COR-L47 (cell line): ENCODE measurements at regions not wholly inside any gene's neighbourhood (a gene's known extent, or its start where the extent isn't known, plus 50 kb on each side); places are given as distances from the start of the nearest gene placed in this dataset.
A peak's percentile ranks its signal among the peaks of the same experiment; 100 is the strongest.
"Not testable (repeated sequence)": the region's sequence is repeated elsewhere in the genome, so short reads cannot be mapped to it uniquely, and the experiment has no call there.

Experiments used
- DNase-seq: peaks from one replicate; lab custom pipeline; 2025; lab: John Stamatoyannopoulos, UW

- DNase-seq = no peak
Observed at GRCh38 chr7:9210114-9210513, 776.7 kb downstream of the NXPH1 start.

- peak; percentile 20 for DNase-seq
Observed at GRCh38 chr7:9217204-9217603, 783.8 kb downstream of the NXPH1 start.

DNA sequence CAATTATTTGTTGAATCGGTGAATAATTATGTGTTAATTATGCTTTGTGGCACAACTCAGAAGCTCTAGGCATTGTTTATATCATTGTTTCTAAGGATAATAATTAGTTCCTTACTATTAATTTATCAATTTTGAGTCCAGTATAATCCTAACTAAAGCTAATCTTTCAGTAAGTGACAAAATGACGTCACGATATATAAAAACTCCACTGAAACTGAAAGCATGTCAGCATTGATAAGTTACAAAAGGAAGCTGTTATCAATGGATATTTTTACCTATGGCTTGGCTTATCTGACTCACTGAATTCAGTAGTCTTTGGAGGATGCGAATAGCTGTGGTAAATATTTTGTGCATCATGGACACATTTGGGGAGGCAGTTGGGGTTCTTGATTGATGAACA lies 793.1 kb downstream of the NXPH1 start:
- DNase-seq = no peak

GRCh38 chr7:9231630-9232121 lies 798.3 kb downstream of the NXPH1 start:
- DNase-seq = peak; percentile 74

DNA sequence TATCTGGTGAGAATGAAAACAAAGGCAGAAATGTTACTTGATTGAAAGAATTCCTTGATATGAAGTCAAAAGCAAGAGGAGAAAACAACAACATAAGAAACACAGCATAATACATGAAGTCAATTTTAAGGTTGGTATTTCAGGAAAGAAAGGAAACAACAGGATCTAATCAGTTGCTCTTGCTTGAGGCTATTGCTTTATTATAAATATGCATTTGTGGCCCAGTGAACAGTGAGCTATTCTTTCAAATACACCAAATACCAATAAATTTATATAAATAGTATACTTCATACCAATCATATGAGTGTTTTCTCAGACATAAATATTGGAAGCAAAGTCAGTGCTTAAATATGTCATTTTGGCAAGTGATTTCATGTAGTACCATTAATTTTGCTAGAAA lies 806.6 kb downstream of the NXPH1 start:
- no peak for DNase-seq

- no peak for DNase-seq
Observed at GRCh38 chr7:9241826-9242225, 808.4 kb downstream of the NXPH1 start.

DNA sequence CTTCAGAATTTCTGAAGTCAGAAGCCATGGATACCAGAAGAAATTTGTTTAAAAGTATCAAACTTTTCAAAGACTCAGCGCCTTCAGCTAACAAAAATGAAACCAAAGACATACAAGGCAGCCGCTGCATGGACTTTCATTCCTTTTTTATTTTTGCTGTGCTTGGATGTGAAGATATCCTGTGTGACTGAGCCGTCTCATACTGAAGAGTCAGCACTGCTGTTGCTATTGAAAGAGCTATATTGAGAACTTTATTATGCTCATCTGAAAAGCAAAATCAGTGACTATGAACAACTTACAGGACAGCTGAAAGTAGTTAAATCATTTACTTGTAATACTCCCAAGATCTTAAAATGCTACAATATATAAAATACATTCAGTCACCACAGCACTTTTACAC lies 809.2 kb downstream of the NXPH1 start:
- no peak for DNase-seq

DNA sequence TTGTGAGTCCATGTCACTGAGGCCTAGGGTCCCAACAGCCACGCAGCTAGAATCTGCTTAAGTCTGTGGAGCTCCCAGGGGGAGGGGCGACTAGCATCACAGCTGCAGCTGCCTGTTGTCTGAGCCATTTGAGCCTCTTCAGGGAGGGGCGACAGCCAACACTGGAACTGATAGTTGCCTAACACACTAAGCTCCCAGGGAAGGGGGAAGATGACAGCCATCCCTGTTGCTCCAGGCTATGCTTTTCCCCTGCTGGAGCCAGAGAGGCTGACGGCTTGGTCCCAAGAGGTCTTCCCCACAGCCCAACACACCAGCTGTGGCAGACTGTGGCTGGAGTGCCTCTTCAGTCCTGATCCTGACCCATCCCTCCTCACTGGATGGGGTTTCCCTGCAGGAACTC lies 817.5 kb downstream of the NXPH1 start:
- no peak for DNase-seq

- DNase-seq = no peak
Observed at GRCh38 chr7:9264395-9264794, 831.0 kb downstream of the NXPH1 start.

- no peak for DNase-seq
Observed at GRCh38 chr7:9280088-9280487, 846.7 kb downstream of the NXPH1 start.

DNA sequence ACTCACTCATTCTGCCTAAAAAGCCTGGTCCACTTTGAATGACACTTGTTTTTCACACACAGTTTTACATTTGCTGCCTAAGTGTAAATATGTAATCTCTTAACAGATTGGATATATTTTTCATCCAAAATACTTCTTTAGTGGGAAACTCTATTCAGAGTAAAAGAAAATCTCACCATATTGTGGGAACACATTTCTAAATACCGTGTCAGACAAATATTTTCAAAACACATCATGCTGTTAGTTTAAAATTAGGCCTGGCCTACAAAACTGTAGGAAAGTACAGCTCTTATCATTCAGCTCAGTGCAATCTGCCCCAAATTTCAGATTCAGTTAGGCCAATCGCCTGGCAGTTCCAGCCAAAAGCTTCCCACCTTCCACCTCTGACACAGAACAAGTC lies 849.8 kb downstream of the NXPH1 start:
- no peak for DNase-seq

DNA sequence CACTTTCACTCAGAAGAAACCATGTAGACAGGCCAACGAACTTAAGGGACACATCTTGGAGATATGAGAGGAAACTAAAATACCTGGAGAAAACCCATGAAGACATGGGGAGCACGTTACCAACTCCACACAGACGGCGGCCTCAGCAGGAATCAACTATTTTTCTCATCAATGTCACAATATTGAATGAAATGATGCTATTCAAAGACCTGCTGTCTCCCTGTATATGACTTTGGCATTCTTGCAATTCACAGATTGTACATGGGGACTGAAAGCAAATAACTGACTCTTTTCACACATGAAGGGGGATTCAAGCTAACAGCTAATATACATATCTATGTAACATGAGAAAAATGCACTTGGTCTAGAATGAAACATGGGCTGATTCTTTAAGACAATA lies 869.0 kb downstream of the NXPH1 start:
- DNase-seq = no peak

GRCh38 chr7:9307131-9307530 lies 873.7 kb downstream of the NXPH1 start:
- DNase-seq = no peak

- no peak for DNase-seq
Observed at GRCh38 chr7:9324513-9324912, 891.1 kb downstream of the NXPH1 start.

GRCh38 chr7:9328296-9328695 lies 894.9 kb downstream of the NXPH1 start:
- no peak for DNase-seq

DNA sequence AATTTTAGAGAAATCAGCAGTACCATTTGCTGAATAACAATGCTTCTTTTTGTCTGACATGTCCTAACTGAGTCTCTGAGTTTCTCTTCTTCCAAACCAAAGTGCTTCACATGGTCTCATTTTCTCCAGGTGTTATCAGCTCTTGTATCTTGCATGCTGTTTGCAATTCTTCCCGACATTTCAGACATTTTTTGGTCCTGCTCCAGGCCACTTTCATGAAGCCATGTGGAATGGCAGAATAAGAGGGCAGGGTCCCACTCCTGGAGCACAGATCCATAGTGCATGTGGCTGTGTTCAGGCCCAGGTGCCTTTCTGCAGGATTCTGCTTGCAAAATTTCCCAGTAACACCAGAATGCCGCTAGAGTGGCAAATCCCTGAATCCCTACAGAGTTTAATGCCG lies 916.2 kb downstream of the NXPH1 start:
- no peak for DNase-seq

DNA sequence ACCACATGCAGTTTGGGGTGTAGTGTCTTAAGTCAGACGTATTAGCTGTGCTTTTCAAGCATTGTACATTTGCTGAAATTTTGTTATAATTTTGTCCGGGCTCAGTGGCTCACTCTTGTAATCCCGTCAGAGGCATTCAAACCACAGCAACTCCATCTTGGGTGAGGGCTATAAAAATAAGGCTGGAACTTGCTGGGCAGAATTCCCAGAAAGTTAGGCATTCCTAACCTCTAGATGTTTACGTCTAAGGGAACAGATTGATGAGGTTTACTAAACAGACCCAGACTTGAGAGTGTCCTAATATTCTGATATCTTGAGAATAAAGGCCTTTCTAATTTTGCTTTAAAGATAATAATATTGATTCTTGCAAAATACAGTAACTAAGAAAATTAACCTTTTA lies 957.8 kb downstream of the NXPH1 start:
- no peak for DNase-seq

GRCh38 chr7:9391984-9392383 lies 958.6 kb downstream of the NXPH1 start:
- DNase-seq = no peak

GRCh38 chr7:9404386-9404785 lies 971.0 kb downstream of the NXPH1 start:
- not testable (repeated sequence) for DNase-seq

DNA sequence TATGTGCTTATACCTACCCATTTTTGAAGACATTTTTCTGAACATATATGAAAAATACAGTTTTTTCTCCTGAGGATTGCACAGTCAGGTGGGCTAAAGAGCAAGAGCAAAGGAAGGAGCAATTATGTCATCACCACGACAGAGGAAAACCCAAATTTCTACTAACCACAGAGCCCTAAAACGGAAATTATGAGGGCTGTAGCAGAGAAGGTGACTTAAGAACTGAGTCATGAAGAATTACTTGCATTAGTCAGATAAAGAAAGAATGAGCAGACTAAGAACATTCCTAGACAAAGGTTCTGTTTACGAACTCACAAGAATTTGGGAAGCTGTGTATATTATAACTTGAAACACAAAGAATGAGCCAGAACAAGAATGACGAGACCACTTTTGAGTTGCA lies 974.4 kb downstream of the NXPH1 start:
- DNase-seq = no peak

GRCh38 chr7:9453521-9453920 lies 1020.1 kb downstream of the NXPH1 start:
- DNase-seq = no peak

DNA sequence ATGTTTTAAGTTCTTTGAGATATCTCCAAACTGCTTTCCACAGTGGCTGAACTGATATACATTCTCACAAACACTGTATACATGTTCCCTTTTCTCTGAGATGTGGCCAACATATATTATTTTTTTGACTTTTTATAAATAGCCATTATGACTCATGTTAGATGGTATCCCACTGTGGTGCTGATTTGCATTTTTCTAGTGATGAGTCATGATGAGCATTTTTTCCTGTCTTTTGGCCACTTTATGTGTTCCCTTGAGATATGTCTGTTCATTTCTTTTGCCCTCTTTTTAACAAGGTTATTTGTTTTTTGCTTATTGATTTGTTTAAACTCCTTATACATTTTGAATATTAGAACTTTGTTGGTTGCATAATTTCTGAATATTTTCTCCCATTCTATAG lies 1055.1 kb downstream of the NXPH1 start:
- no peak for DNase-seq

GRCh38 chr7:9498303-9498702 lies 1064.9 kb downstream of the NXPH1 start:
- DNase-seq = no peak

DNA sequence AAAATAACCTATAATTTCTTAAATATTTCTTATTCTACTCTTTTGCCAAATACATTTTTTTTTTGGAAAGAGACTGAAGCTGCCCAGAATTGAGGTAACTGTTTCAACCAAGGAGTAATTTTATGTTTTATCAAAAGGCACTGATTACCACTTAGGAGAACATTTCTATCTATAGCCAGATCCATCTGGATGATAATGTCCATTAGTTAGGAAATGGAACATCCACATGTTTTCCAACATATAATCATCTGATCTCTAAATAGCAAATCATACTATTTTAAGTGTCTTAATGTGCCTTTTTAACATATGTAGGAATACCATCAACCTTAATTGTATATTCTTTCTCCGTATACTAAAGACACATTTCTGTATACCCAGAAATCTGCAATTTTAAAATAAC lies 1068.9 kb downstream of the NXPH1 start:
- no peak for DNase-seq

DNA sequence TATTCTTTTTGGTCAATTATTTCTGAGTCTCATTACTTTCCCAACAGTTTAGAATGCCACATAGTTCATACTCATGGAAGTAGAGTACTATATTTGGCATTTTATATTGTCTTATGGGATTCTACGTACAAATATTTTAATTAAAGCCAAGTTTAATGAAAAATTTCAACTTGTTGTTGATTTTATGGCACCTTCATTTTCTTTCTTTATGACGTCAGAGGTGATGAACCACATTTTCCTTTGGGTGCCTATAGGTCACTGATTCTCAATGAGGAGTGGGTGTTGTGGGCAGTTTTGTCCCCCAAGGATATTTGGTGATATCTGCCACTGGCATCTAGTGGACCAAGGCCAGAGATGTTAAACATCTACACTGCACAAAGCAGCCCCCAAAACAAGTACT lies 1071.3 kb downstream of the NXPH1 start:
- DNase-seq = no peak
